ENCODE measurements at regions not wholly inside any gene's neighbourhood (a gene's known extent, or its start where the extent isn't known, plus 50 kb on each side); places are given as distances from the start of the nearest gene placed in this dataset.

- no peak for DNase-seq
- Mint-ChIP-seq H3K27ac (no peak overlapping the region), H3K4me3 (no peak overlapping the region), H3K4me1 (no peaks in the 10 kb centered on the region), H3K27me3 (no peaks in the 10 kb centered on the region), H3K9me3 (peaks cover 5% of the 10 kb centered on the region), H3K36me3 (no peaks in the 10 kb centered on the region)
- CTCF ChIA-PET = no interaction called here
Observed at GRCh38 chrX:5536261-5536660, 692.4 kb downstream of the NLGN4X start.

- no peak overlapping the region for H3K4me3 Mint-ChIP-seq
- H3K27ac Mint-ChIP-seq = no peak overlapping the region
- no peaks in the 10 kb centered on the region for H3K4me1 Mint-ChIP-seq
- H3K9me3 Mint-ChIP-seq = peaks cover 8% of the 10 kb centered on the region
- no peaks in the 10 kb centered on the region for H3K36me3 Mint-ChIP-seq
- CTCF ChIA-PET = no interaction called here
- DNase-seq = no peak
- H3K27me3 Mint-ChIP-seq = no peaks in the 10 kb centered on the region
Observed at GRCh38 chrX:5528057-5528456, 700.6 kb downstream of the NLGN4X start.

- H3K4me1 Mint-ChIP-seq = no peaks in the 10 kb centered on the region
- CTCF ChIA-PET = no interaction called here
- peaks cover 8% of the 10 kb centered on the region for H3K9me3 Mint-ChIP-seq
- H3K4me3 Mint-ChIP-seq = no peak overlapping the region
- H3K27ac Mint-ChIP-seq = no peak overlapping the region
- H3K36me3 Mint-ChIP-seq = no peaks in the 10 kb centered on the region
- no peak for DNase-seq
- no peaks in the 10 kb centered on the region for H3K27me3 Mint-ChIP-seq
Observed at GRCh38 chrX:5526191-5526590, 702.5 kb downstream of the NLGN4X start.

GRCh38 chrX:5490786-5491563 is 737.7 kb downstream of the NLGN4X start:
- no peaks in the 10 kb centered on the region for H3K36me3 Mint-ChIP-seq
- H3K4me3 Mint-ChIP-seq = no peak overlapping the region
- H3K4me1 Mint-ChIP-seq = no peaks in the 10 kb centered on the region
- CTCF ChIA-PET = no interaction called here
- no peak overlapping the region for H3K27ac Mint-ChIP-seq
- DNase-seq = no peak
- peaks cover 6% of the 10 kb centered on the region for H3K9me3 Mint-ChIP-seq
- no peaks in the 10 kb centered on the region for H3K27me3 Mint-ChIP-seq

DNA sequence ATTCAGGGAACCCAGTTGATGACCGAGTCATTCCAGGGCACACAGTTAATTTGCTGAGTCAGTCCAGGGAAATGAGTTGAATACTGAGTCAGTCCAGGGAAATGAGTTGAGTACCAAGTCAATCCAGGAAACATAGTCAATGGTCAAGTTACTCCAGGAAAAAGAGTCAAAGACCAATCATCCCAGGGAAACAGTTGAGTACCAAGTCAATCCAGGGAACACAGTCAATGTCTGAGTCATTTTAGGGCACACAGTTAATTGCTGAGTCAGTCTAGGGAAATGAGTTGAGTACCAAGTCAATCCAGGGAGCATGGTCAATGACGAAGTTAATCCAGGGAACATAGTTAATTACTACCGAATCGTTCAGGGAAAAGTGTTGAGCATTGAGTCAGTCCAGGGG is 754.4 kb downstream of the NLGN4X start:
- Mint-ChIP-seq H3K27me3 (no peaks in the 10 kb centered on the region), H3K9me3 (peaks cover 3% of the 10 kb centered on the region), H3K27ac (no peak overlapping the region), H3K4me1 (no peaks in the 10 kb centered on the region), H3K36me3 (no peaks in the 10 kb centered on the region), H3K4me3 (no peak overlapping the region)
- no peak for DNase-seq
- CTCF ChIA-PET = no interaction called here

GRCh38 chrX:5458300-5458842 is 770.3 kb downstream of the NLGN4X start:
- no peak overlapping the region for H3K27ac Mint-ChIP-seq
- H3K36me3 Mint-ChIP-seq = no peaks in the 10 kb centered on the region
- H3K9me3 Mint-ChIP-seq = peaks cover 3% of the 10 kb centered on the region
- H3K27me3 Mint-ChIP-seq = no peaks in the 10 kb centered on the region
- no peaks in the 10 kb centered on the region for H3K4me1 Mint-ChIP-seq
- no peak for DNase-seq
- CTCF ChIA-PET = no interaction called here
- H3K4me3 Mint-ChIP-seq = no peak overlapping the region

GRCh38 chrX:5449323-5449722 is 779.3 kb downstream of the NLGN4X start:
- H3K4me3 Mint-ChIP-seq = no peak overlapping the region
- H3K27ac Mint-ChIP-seq = no peak overlapping the region
- no peaks in the 10 kb centered on the region for H3K27me3 Mint-ChIP-seq
- DNase-seq = no peak
- CTCF ChIA-PET = no interaction called here
- H3K9me3 Mint-ChIP-seq = no peaks in the 10 kb centered on the region
- no peaks in the 10 kb centered on the region for H3K36me3 Mint-ChIP-seq
- H3K4me1 Mint-ChIP-seq = no peaks in the 10 kb centered on the region

DNA sequence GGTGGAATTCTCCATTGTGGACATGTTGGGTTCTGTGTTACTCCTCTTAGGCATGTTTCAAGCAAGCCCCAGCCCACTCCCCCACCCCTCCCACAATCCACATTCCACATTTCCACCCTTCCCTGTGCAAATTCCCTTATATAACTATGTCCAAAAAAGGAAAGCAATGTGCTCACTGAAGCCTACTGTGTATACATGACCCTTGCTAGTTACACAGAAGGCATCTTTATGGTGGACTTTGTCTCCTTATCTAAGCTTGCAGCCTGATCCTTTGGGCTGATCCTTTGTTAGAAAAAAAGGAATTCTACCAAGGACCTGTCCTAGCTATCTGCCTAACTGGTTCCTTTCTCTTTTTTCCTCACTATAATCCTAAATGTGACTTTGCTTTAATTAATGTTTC is 796.8 kb downstream of the NLGN4X start:
- H3K4me1 Mint-ChIP-seq = no peaks in the 10 kb centered on the region
- H3K9me3 Mint-ChIP-seq = peaks cover 2% of the 10 kb centered on the region
- DNase-seq = no peak
- H3K27ac Mint-ChIP-seq = no peak overlapping the region
- no peaks in the 10 kb centered on the region for H3K36me3 Mint-ChIP-seq
- CTCF ChIA-PET = no interaction called here
- H3K4me3 Mint-ChIP-seq = no peak overlapping the region
- H3K27me3 Mint-ChIP-seq = no peaks in the 10 kb centered on the region

- H3K27me3 Mint-ChIP-seq = no peaks in the 10 kb centered on the region
- CTCF ChIA-PET = no interaction called here
- no peak overlapping the region for H3K4me3 Mint-ChIP-seq
- no peaks in the 10 kb centered on the region for H3K36me3 Mint-ChIP-seq
- H3K4me1 Mint-ChIP-seq = no peaks in the 10 kb centered on the region
- DNase-seq = no peak
- peaks cover 13% of the 10 kb centered on the region for H3K9me3 Mint-ChIP-seq
- H3K27ac Mint-ChIP-seq = no peak overlapping the region
Observed at GRCh38 chrX:5425119-5425518, 803.5 kb downstream of the NLGN4X start.

DNA sequence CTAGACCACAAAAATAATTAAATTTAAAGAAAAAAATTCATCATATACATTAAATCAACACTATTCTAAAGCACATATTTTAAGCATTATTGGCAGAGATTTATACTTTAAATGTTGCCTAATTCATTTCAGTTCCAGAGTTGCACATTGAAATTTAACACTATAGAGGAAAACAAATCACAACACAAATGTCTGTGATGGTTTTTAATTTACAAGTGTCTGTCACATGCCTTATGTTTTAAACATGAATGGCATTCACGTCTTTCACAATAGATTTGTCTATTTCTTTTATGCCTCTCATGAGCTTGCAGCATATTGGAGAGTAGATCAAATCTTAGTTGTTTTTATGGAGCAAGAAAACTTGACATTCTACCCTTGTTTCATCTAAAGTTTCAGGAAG is 811.3 kb downstream of the NLGN4X start:
- Mint-ChIP-seq H3K9me3 (peaks cover 2% of the 10 kb centered on the region), H3K4me1 (no peaks in the 10 kb centered on the region), H3K27ac (no peak overlapping the region), H3K4me3 (no peak overlapping the region), H3K36me3 (no peaks in the 10 kb centered on the region), H3K27me3 (no peaks in the 10 kb centered on the region)
- no peak for DNase-seq
- CTCF ChIA-PET = no interaction called here

- no peak overlapping the region for H3K4me3 Mint-ChIP-seq
- no peaks in the 10 kb centered on the region for H3K9me3 Mint-ChIP-seq
- CTCF ChIA-PET = no interaction called here
- no peaks in the 10 kb centered on the region for H3K4me1 Mint-ChIP-seq
- no peak overlapping the region for H3K27ac Mint-ChIP-seq
- DNase-seq = no peak
- no peaks in the 10 kb centered on the region for H3K27me3 Mint-ChIP-seq
- no peaks in the 10 kb centered on the region for H3K36me3 Mint-ChIP-seq
Observed at GRCh38 chrX:5415738-5416137, 812.9 kb downstream of the NLGN4X start.

DNA sequence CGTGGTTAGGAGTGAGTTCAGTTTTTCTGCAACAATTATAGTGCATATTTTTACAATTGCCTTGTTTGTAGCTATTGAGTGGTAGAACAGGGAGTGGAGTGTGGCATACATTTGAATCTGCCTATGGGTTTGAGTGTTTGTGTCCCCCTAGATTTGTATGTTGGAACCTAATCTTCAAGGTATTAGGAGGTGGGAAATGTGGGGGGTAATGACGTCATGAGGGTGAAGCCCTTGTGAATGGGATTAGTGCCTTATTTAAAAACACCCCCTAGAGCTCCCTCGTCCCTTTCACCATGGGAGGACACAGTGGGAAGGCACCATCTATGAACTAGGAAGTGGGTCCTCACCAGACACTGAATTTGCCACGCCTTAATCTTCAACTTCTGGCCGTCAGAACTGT is 819.6 kb downstream of the NLGN4X start:
- H3K4me1 Mint-ChIP-seq = no peaks in the 10 kb centered on the region
- CTCF ChIA-PET = no interaction called here
- no peak for DNase-seq
- H3K9me3 Mint-ChIP-seq = peaks cover 2% of the 10 kb centered on the region
- no peaks in the 10 kb centered on the region for H3K27me3 Mint-ChIP-seq
- no peak overlapping the region for H3K27ac Mint-ChIP-seq
- no peaks in the 10 kb centered on the region for H3K36me3 Mint-ChIP-seq
- no peak overlapping the region for H3K4me3 Mint-ChIP-seq

GRCh38 chrX:5402461-5402860 is 826.2 kb downstream of the NLGN4X start:
- Mint-ChIP-seq H3K4me1 (no peaks in the 10 kb centered on the region), H3K27me3 (no peaks in the 10 kb centered on the region), H3K9me3 (peaks cover 3% of the 10 kb centered on the region), H3K36me3 (no peaks in the 10 kb centered on the region), H3K4me3 (no peak overlapping the region), H3K27ac (no peak overlapping the region)
- CTCF ChIA-PET = no interaction called here
- no peak for DNase-seq

DNA sequence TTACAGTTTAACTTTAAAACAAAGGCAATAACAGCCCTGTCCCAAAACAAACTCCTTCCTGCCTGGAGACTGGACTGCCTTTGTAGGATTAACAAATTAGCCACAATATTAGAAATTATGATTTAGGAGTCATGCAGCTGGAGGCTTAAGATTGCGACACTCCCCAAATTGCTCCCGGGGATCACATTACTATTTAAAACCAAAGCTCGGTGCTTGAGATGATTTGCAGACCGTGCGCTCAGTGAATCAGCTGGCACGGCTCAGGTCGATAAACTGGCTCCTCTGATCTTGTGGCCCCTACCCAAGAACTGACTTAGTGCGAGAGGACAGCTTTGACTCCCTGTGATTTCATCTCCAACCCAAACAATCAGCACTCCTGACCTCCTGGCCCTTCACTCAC is 829.3 kb downstream of the NLGN4X start:
- no peak for DNase-seq
- no peaks in the 10 kb centered on the region for H3K36me3 Mint-ChIP-seq
- no peak overlapping the region for H3K27ac Mint-ChIP-seq
- no peaks in the 10 kb centered on the region for H3K4me1 Mint-ChIP-seq
- H3K4me3 Mint-ChIP-seq = no peak overlapping the region
- CTCF ChIA-PET = no interaction called here
- no peaks in the 10 kb centered on the region for H3K27me3 Mint-ChIP-seq
- H3K9me3 Mint-ChIP-seq = peaks cover 6% of the 10 kb centered on the region

DNA sequence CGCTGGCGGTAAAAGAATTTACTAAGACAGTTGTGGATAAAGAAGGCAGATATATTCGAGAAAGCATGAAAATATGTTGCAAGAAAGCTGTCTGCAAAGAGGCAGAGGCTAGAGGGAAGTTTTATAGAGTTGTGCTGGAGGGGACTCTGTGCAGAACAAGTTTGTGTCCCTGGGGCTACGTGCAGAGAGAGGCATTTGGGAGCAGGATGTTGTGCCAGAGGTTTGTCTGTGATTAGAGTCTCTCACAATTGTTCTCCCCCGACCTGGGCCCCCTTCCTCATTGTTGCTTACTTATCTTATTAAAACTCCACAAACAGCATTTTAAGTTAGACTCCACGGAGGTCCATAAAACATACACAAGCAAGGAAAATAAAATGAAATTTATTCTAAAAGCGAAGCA is 831.3 kb downstream of the NLGN4X start:
- H3K27me3 Mint-ChIP-seq = no peaks in the 10 kb centered on the region
- H3K4me1 Mint-ChIP-seq = no peaks in the 10 kb centered on the region
- H3K27ac Mint-ChIP-seq = no peak overlapping the region

DNA sequence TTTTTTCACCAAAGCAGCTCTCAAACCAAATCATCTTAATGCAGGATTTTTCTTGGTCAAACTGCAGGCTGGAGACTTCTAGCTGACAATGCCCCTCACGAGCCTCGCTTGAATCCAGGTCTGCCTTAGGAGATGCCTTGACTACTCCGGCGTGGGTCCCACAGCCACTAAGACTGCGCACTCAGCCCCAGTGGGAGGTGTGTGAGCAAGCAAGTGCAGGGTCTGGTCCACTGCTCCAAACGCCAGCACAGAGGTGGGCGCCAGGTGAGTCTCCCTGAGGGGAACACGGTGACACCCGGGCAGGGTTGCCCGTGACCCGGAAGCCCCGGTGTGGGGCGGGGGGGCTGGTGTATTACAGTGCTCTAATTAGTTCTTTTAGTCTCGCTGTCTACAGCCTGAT is 838.3 kb downstream of the NLGN4X start:
- H3K27me3 Mint-ChIP-seq = no peaks in the 10 kb centered on the region

More for the DNA sequence above, 831.3 kb downstream of the NLGN4X start:
- DNase-seq = no peak
- no peaks in the 10 kb centered on the region for H3K36me3 Mint-ChIP-seq
- CTCF ChIA-PET = no interaction called here
- peaks cover 3% of the 10 kb centered on the region for H3K9me3 Mint-ChIP-seq
- no peak overlapping the region for H3K4me3 Mint-ChIP-seq

More for the DNA sequence above, 838.3 kb downstream of the NLGN4X start:
- Mint-ChIP-seq H3K36me3 (no peaks in the 10 kb centered on the region), H3K4me1 (no peaks in the 10 kb centered on the region), H3K4me3 (no peak overlapping the region), H3K27ac (no peak overlapping the region), H3K9me3 (peaks cover 4% of the 10 kb centered on the region)
- CTCF ChIA-PET = no interaction called here
- no peak for DNase-seq

Measured in activated naive CD4-positive, alpha-beta T cell treated with anti-CD3 and anti-CD28 coated beads, Interleukin-2, amount 10 ng/mL, durations not matched to agents 7 days and 5 days (primary cell).